ENCODE measurements at regions not wholly inside any gene's neighbourhood (a gene's known extent, or its start where the extent isn't known, plus 50 kb on each side); places are given as distances from the start of the nearest gene placed in this dataset.

DNA sequence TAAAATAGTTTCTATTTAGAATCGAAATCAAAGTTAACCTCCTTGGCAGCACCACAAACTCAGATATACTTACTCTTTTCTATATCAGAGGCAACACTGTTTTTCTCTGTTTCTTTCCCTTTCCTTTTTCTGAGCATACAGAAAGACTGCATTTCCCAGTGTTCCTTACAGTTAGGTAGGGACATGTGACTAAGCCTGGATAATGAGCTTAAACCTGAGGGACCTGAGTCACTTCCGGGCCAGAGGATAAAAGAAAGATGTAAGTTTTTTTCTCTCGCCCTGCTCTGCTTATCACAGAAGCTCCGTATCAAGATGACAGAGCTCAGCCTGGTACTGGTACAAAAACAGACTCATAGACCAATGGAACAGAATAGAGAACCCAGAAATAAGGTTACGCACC, 531.9 kb downstream of the KLF12 start:
- TF ChIP-seq, protein P1, sequence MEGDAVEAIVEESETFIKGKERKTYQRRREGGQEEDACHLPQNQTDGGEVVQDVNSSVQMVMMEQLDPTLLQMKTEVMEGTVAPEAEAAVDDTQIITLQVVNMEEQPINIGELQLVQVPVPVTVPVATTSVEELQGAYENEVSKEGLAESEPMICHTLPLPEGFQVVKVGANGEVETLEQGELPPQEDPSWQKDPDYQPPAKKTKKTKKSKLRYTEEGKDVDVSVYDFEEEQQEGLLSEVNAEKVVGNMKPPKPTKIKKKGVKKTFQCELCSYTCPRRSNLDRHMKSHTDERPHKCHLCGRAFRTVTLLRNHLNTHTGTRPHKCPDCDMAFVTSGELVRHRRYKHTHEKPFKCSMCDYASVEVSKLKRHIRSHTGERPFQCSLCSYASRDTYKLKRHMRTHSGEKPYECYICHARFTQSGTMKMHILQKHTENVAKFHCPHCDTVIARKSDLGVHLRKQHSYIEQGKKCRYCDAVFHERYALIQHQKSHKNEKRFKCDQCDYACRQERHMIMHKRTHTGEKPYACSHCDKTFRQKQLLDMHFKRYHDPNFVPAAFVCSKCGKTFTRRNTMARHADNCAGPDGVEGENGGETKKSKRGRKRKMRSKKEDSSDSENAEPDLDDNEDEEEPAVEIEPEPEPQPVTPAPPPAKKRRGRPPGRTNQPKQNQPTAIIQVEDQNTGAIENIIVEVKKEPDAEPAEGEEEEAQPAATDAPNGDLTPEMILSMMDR (conservative IDR thresholded peaks at IDR 0.05; ENCODE audit: low read depth, low read length) = no peak
- TF ChIP-seq EZH2 (IDR thresholded peaks at IDR 0.05; ENCODE audit: low read length, unreplicated experiment) (no peak), EZH2phosphoT487 (IDR thresholded peaks at IDR 0.05; ENCODE audit: borderline replicate concordance, low read length) (no peak)

Measured in PC-3 (cell line).